HG03039 (cell line): ENCODE measurements at regions not wholly inside any gene's neighbourhood (a gene's known extent, or its start where the extent isn't known, plus 50 kb on each side); places are given as distances from the start of the nearest gene placed in this dataset.
"Not testable (repeated sequence)": the region's sequence is repeated elsewhere in the genome, so short reads cannot be mapped to it uniquely, and the experiment has no call there.

Source experiments
- ATAC-seq: cut with Tn5 transposase; IDR thresholded peaks from one replicate; pipeline ENCODE4 v1.9.1; 2021; ENCODE audit warnings: mild to moderate bottlenecking, moderate library complexity; ENCODE audit not compliant: unreplicated experiment

GRCh38 chr14:21891921-21892320, 218.3 kb upstream of the OR4E1 start:
- no peak for ATAC-seq

- ATAC-seq, result no peak
These were observed 211.4 kb upstream of the OR4E1 start for GRCh38 chr14:21884995-21885394.

GRCh38 chr14:21882226-21882625, 208.6 kb upstream of the OR4E1 start:
- ATAC-seq, result no peak

- no peak for ATAC-seq
These were observed 207.3 kb upstream of the OR4E1 start for GRCh38 chr14:21880918-21881317.

GRCh38 chr14:21875791-21876190, 202.2 kb upstream of the OR4E1 start:
- no peak for ATAC-seq

GRCh38 chr14:21874946-21875345, 201.3 kb upstream of the OR4E1 start:
- ATAC-seq, result no peak

GRCh38 chr14:21874167-21874566, 200.5 kb upstream of the OR4E1 start:
- no peak for ATAC-seq

- ATAC-seq, result peak; percentile 72
These were observed 194.9 kb upstream of the OR4E1 start for GRCh38 chr14:21868442-21869046.

GRCh38 chr14:21867541-21867940, 193.9 kb upstream of the OR4E1 start:
- no peak for ATAC-seq

- no peak for ATAC-seq
These were observed 192.9 kb upstream of the OR4E1 start for GRCh38 chr14:21866479-21866878.

- no peak for ATAC-seq
These were observed 189.7 kb upstream of the OR4E1 start for GRCh38 chr14:21863289-21863688.

GRCh38 chr14:21861153-21861552, 187.5 kb upstream of the OR4E1 start:
- no peak for ATAC-seq

GRCh38 chr14:21860172-21860571, 186.6 kb upstream of the OR4E1 start:
- no peak for ATAC-seq

- ATAC-seq, result no peak
These were observed 179.2 kb upstream of the OR4E1 start for GRCh38 chr14:21852775-21853174.

GRCh38 chr14:21852061-21852664, 178.5 kb upstream of the OR4E1 start:
- no peak for ATAC-seq

GRCh38 chr14:21846902-21847301, 173.3 kb upstream of the OR4E1 start:
- ATAC-seq, result not testable (repeated sequence)

GRCh38 chr14:21846227-21846885, 172.7 kb upstream of the OR4E1 start:
- no peak for ATAC-seq

- no peak for ATAC-seq
These were observed 167.1 kb upstream of the OR4E1 start for GRCh38 chr14:21840765-21841164.

- ATAC-seq, result no peak
These were observed 160.2 kb upstream of the OR4E1 start for GRCh38 chr14:21833836-21834235.

- ATAC-seq, result no peak
These were observed 152.2 kb upstream of the OR4E1 start for GRCh38 chr14:21825845-21826244.

- no peak for ATAC-seq
These were observed 151.6 kb upstream of the OR4E1 start for GRCh38 chr14:21825149-21825743.

- no peak for ATAC-seq
These were observed 148.5 kb upstream of the OR4E1 start for GRCh38 chr14:21822109-21822508.
